GM12878 (cell line): ENCODE measurements at regions not wholly inside any gene's neighbourhood (a gene's known extent, or its start where the extent isn't known, plus 50 kb on each side); places are given as distances from the start of the nearest gene placed in this dataset.

Experiments
- ATAC-seq: fragments of 200-7000 bp; cut with Tn5 transposase; 3 replicates; pipeline ENCODE4 v1.9.1; 2020; ENCODE audit warnings: mild to moderate bottlenecking, moderate library complexity
- BruUV-seq: library from RNA; stranded (reverse); fragments of 400-500 nt; replicated peaks from 2 replicates; lab custom pipeline; 2021; lab: Mats Ljungman, UMichigan
- CTCF ChIA-PET: fragments of 300-600 bp; sonication (Branson Sonifier 250); formaldehyde crosslinking; extraction: SDS; loops from one replicate; lab custom pipeline; 2021; ENCODE audit warnings: inconsistent platforms; lab: Yijun Ruan, JAX
- POLR2A ChIA-PET: fragments of 350-600 bp; formaldehyde crosslinking; extraction: SDS; loops from one replicate; lab custom pipeline; 2021; ENCODE audit warnings: inconsistent platforms; lab: Charles Lee
- RAD21 ChIA-PET: fragments of 300-600 bp; sonication (Branson Sonifier 250); formaldehyde crosslinking; loops from one replicate; lab custom pipeline; 2023; ENCODE audit warnings: antibody characterized with exemption; ENCODE audit not compliant: unreplicated experiment; lab: Charles Lee
- SMC1A ChIA-PET: fragments of 300-600 bp; sonication (Branson Sonifier 250); formaldehyde crosslinking; loops from one replicate; lab custom pipeline; 2023; ENCODE audit not compliant: unreplicated experiment, uncharacterized antibody; lab: Charles Lee
- DNase-seq: peaks from one replicate; pipeline ENCODE4 v3.0.0-alpha.2; 2011; ENCODE audit warnings: low read depth, low spot score
- FAIRE-seq: peaks from 3 replicates; lab custom pipeline; 2011; peaks lifted over from hg19 to GRCh38; lab: Jason Lieb, UNC
- H2AFZ ChIP-seq: 2 replicates; pipeline ENCODE4 v1.6.0; 2011; ENCODE audit warnings: low read depth, low read length, control low read depth; ENCODE audit not compliant: control insufficient read depth
- H3K27ac ChIP-seq: 2 replicates; pipeline ENCODE4 v1.5.1; 2011; ENCODE audit warnings: control low read depth; ENCODE audit not compliant: control insufficient read depth, insufficient read depth
- H3K27me3 ChIP-seq, 2 experiments: replicated peaks in 1 of 2; 2 replicates each; pipeline versions ENCODE4 v1.6.0 to v1.6.1; 2011; ENCODE audit warnings: low read length in 1 of 2; ENCODE audit not compliant: control insufficient read depth in 2 of 2, insufficient read depth in 2 of 2
- H3K36me3 ChIP-seq, 2 experiments: 2 replicates each; pipeline ENCODE4 v1.5.1; 2011; ENCODE audit warnings: low read length in 1 of 2; ENCODE audit not compliant: control insufficient read depth in 2 of 2, insufficient read depth in 2 of 2
- H3K4me1 ChIP-seq: 2 replicates; pipeline ENCODE4 v1.6.1; 2011; ENCODE audit warnings: mild to moderate bottlenecking, low read length, moderate library complexity, mixed read lengths; ENCODE audit not compliant: control insufficient read depth, insufficient read depth
- H3K4me2 ChIP-seq: 2 replicates; pipeline ENCODE4 v1.6.0; 2011; ENCODE audit warnings: control low read depth; ENCODE audit not compliant: control insufficient read depth, insufficient read depth
- H3K4me3 ChIP-seq: fragments of 200-600 bp; sonication (generic); 2 replicates; pipeline ENCODE4 v1.5.1; 2016
- H3K79me2 ChIP-seq: 2 replicates; pipeline ENCODE4 v1.6.0; 2011; ENCODE audit warnings: low read length; ENCODE audit not compliant: control insufficient read depth, insufficient read depth
- H3K9ac ChIP-seq: 2 replicates; pipeline ENCODE4 v1.8.0; 2011; ENCODE audit warnings: low read length, control low read depth, mixed read lengths; ENCODE audit not compliant: control insufficient read depth, insufficient read depth
- H3K9me3 ChIP-seq: replicated peaks from 3 replicates; pipeline ENCODE4 v1.5.1; 2011; ENCODE audit warnings: mild to moderate bottlenecking, low read length; ENCODE audit not compliant: control insufficient read depth, insufficient read depth
- H4K20me1 ChIP-seq: 2 replicates; pipeline ENCODE4 v1.6.0; 2011; ENCODE audit not compliant: control insufficient read depth, insufficient read depth
- CTCF ChIP-seq, 3 experiments: IDR thresholded peaks in 2 of 3; conservative IDR thresholded peaks in 1 of 3; 2 replicates each; pipeline ENCODE4 v1.5.1; 2011; ENCODE audit warnings: low read depth in 3 of 3, low read length in 3 of 3, mild to moderate bottlenecking in 3 of 3, control low read depth in 2 of 3, moderate library complexity in 2 of 3, inconsistent platforms in 1 of 3, mixed read lengths in 1 of 3; ENCODE audit not compliant: control insufficient read depth in 2 of 3, insufficient read depth in 1 of 3; ENCODE audit errors: extremely low read depth in 1 of 3
- EP300 ChIP-seq, 2 experiments: fragments of 150-350 bp in 1 of 2; IDR thresholded peaks; 2 replicates each; pipeline ENCODE4 v1.6.1; 2011 to 2012; ENCODE audit warnings: low read depth in 2 of 2, low read length in 2 of 2, borderline replicate concordance in 1 of 2, improper control_type of control experiment in 1 of 2, inconsistent platforms in 1 of 2; ENCODE audit not compliant: control insufficient read depth in 1 of 2
- POU2F2 ChIP-seq: IDR thresholded peaks from 3 replicates; pipeline ENCODE4 v1.6.1; 2011; ENCODE audit warnings: low read depth, mild to moderate bottlenecking, low read length, borderline replicate concordance
- RAD21 ChIP-seq: IDR thresholded peaks from 2 replicates; pipeline ENCODE4 v1.6.1; 2011; ENCODE audit warnings: mild to moderate bottlenecking, low read depth, low read length, moderate library complexity; ENCODE audit not compliant: insufficient read depth
- RCOR1 ChIP-seq: conservative IDR thresholded peaks from 2 replicates; pipeline ENCODE4 v1.6.1; 2012; ENCODE audit warnings: low read depth, low read length, improper control_type of control experiment
- SRF ChIP-seq, 2 experiments: IDR thresholded peaks; 2 replicates each; pipeline ENCODE4 v1.6.1; 2011; ENCODE audit warnings: low read depth in 2 of 2, low read length in 2 of 2, mild to moderate bottlenecking in 1 of 2, moderate library complexity in 1 of 2
- WRNIP1 ChIP-seq: IDR thresholded peaks from 2 replicates; pipeline ENCODE4 v1.6.1; 2011; ENCODE audit warnings: low read depth, low read length, improper control_type of control experiment, borderline replicate concordance
- ZNF622 ChIP-seq: fragments of 450-650 bp; IDR thresholded peaks from 2 replicates; pipeline ENCODE4 v1.6.1; 2017; ENCODE audit warnings: mild to moderate bottlenecking, inconsistent platforms
- in situ Hi-C: fragments of 300-500 bp; cut with MboI; formaldehyde crosslinking; loops from 9 replicates; pipeline ENCODE4 v1.14.3; 2018; ENCODE audit warnings: mixed read lengths
- intact Hi-C: fragments of 100-400 bp; cut with micrococcal nuclease; formaldehyde crosslinking; loops from one replicate; pipeline ENCODE4 v1.14.2; 2022; ENCODE audit not compliant: unreplicated experiment
- TF ChIP-seq, protein P1 (sequence below): fragments of 150-350 bp; IDR thresholded peaks from 2 replicates; pipeline ENCODE4 v1.6.1; 2016; ENCODE audit warnings: low read depth, low read length
- TF ChIP-seq, protein P2 (sequence below): fragments of 450-650 bp; IDR thresholded peaks from 2 replicates; pipeline ENCODE4 v1.6.1; 2016; ENCODE audit warnings: mild to moderate bottlenecking

DNA sequence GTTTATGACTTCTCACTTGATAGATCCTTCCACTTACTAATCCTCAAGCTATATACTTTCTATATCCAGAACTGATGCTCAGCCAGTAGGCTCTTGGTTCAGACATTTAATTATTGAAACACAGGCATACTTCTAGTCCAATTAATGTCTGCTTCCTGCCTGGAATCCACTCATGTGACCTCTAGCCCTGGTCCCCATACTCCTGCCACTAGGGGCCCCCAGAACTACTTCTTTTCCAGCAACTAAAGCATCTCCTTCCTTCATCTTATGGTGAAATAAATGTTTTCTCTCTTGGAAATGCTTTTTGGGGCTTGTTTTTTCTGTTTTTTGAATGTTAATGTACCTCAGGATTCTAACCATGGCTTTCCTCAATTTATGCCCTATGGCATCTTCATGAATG is 527.6 kb downstream of the SATB2 start:
- H3K9ac ChIP-seq, result no peak overlapping the region
- H3K36me3 ChIP-seq, result no peaks in the 10 kb centered on the region
- CTCF ChIA-PET, result interaction anchor here (0.6 kb wide), 1 partner anchor 13 kb away, joined by 3 read pairs; no protein-coding TSS in a partner anchor
- H3K79me2 ChIP-seq, result no peaks in the 10 kb centered on the region
- no peak overlapping the region for H3K4me2 ChIP-seq
- H3K4me1 ChIP-seq, result no peaks in the 10 kb centered on the region
- H3K27ac ChIP-seq, result no peak overlapping the region
- FAIRE-seq, result no peak
- DNase-seq, result no peak
- no peak overlapping the region for H3K4me3 ChIP-seq
- TF ChIP-seq SRF (IDR thresholded peaks at IDR 0.05; ENCODE audit: low read depth in 2 of 2, low read length in 2 of 2), result no peak
- TF ChIP-seq POU2F2, result no peak
- TF ChIP-seq, protein P1, sequence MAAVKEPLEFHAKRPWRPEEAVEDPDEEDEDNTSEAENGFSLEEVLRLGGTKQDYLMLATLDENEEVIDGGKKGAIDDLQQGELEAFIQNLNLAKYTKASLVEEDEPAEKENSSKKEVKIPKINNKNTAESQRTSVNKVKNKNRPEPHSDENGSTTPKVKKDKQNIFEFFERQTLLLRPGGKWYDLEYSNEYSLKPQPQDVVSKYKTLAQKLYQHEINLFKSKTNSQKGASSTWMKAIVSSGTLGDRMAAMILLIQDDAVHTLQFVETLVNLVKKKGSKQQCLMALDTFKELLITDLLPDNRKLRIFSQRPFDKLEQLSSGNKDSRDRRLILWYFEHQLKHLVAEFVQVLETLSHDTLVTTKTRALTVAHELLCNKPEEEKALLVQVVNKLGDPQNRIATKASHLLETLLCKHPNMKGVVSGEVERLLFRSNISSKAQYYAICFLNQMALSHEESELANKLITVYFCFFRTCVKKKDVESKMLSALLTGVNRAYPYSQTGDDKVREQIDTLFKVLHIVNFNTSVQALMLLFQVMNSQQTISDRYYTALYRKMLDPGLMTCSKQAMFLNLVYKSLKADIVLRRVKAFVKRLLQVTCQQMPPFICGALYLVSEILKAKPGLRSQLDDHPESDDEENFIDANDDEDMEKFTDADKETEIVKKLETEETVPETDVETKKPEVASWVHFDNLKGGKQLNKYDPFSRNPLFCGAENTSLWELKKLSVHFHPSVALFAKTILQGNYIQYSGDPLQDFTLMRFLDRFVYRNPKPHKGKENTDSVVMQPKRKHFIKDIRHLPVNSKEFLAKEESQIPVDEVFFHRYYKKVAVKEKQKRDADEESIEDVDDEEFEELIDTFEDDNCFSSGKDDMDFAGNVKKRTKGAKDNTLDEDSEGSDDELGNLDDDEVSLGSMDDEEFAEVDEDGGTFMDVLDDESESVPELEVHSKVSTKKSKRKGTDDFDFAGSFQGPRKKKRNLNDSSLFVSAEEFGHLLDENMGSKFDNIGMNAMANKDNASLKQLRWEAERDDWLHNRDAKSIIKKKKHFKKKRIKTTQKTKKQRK, result no peak
- peak in 2 of 3 experiments; percentile 12 to 21; a peak in 1 of 6 replicates for TF ChIP-seq CTCF (IDR thresholded peaks at IDR 0.05 in 2 of 3, conservative IDR thresholded peaks at IDR 0.05 in 1 of 3; ENCODE audit: control insufficient read depth in 2 of 3, extremely low read depth in 1 of 3, insufficient read depth in 1 of 3, low read depth in 3 of 3, low read length in 3 of 3)
- no peak for TF ChIP-seq RCOR1
- no peak for TF ChIP-seq ZNF622
- 0 out of 2 replicates have a peak, but pooled peaks have one; percentile 20 for TF ChIP-seq RAD21
- TF ChIP-seq, protein P2, sequence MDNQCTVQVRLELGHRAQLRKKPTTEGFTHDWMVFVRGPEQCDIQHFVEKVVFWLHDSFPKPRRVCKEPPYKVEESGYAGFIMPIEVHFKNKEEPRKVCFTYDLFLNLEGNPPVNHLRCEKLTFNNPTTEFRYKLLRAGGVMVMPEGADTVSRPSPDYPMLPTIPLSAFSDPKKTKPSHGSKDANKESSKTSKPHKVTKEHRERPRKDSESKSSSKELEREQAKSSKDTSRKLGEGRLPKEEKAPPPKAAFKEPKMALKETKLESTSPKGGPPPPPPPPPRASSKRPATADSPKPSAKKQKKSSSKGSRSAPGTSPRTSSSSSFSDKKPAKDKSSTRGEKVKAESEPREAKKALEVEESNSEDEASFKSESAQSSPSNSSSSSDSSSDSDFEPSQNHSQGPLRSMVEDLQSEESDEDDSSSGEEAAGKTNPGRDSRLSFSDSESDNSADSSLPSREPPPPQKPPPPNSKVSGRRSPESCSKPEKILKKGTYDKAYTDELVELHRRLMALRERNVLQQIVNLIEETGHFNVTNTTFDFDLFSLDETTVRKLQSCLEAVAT, result no peak
- TF ChIP-seq WRNIP1, result no peak
- no peak for TF ChIP-seq EP300 (IDR thresholded peaks at IDR 0.05; ENCODE audit: borderline replicate concordance in 1 of 2, control insufficient read depth in 1 of 2, low read depth in 2 of 2, low read length in 2 of 2)
- no peak overlapping the region for H2AFZ ChIP-seq
- in situ Hi-C loops, result no loop called here
- SMC1A ChIA-PET, result interaction anchor here (0.7 to 1.0 kb wide), 2 partner anchors 18 to 183 kb away, joined by 3 read pairs; no protein-coding TSS in a partner anchor
- 0 out of 4 replicates have a peak, but pooled peaks cover 0 to 3% of the 10 kb centered on the region in 2 experiments for H3K27me3 ChIP-seq
- no peaks in the 10 kb centered on the region; the same call in 1 of the 3 replicates for H3K9me3 ChIP-seq
- H4K20me1 ChIP-seq, result no peaks in the 10 kb centered on the region
- intact Hi-C loops, result loop anchor here (10.0 kb wide), 1 partner anchor 555 kb away; no protein-coding TSS in a partner anchor
- RAD21 ChIA-PET, result interaction anchor here (3.4 kb wide), 1 partner anchor 273 kb away, joined by 9 read pairs; no protein-coding TSS in a partner anchor
- BruUV-seq, result no TSS peak
- ATAC-seq, result 0 out of 3 replicates have a peak, but pooled peaks have one; percentile 14
- POLR2A ChIA-PET, result no interaction called here
